GM21825 (cell line): ENCODE measurements at regions not wholly inside any gene's neighbourhood (a gene's known extent, or its start where the extent isn't known, plus 50 kb on each side); places are given as distances from the start of the nearest gene placed in this dataset.
"Not testable (repeated sequence)": the region's sequence is repeated elsewhere in the genome, so short reads cannot be mapped to it uniquely, and the experiment has no call there.

Experiments
- ATAC-seq: cut with Tn5 transposase; IDR thresholded peaks from one replicate; pipeline ENCODE4 v1.9.1; 2021; ENCODE audit warnings: mild to moderate bottlenecking, moderate library complexity; ENCODE audit not compliant: unreplicated experiment

GRCh38 chr4:181061787-181062186 is 1181.4 kb upstream of the TENM3 start:
- no peak for ATAC-seq

GRCh38 chr4:181063212-181063611 is 1180.0 kb upstream of the TENM3 start:
- ATAC-seq: no peak

DNA sequence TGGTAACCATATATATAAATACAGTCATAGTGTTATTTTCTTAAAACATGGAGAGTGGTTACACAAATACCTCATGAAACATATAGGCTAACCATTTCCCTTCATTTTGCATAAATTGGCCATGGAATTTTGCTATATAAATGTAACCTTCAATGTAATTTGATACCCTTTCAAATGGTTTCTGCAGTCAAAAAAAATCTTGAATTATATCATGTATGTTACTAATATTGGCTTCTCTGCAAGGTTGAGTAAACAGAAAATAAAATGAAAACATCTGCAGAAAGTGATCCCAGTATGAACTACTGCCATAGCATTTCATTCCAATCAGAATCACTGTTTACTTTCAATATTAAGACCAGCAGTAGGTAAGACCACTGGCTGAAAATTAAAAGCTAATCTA is 1165.9 kb upstream of the TENM3 start:
- ATAC-seq: no peak

- ATAC-seq: no peak
Measured at GRCh38 chr4:181078196-181078595, 1165.0 kb upstream of the TENM3 start.

DNA sequence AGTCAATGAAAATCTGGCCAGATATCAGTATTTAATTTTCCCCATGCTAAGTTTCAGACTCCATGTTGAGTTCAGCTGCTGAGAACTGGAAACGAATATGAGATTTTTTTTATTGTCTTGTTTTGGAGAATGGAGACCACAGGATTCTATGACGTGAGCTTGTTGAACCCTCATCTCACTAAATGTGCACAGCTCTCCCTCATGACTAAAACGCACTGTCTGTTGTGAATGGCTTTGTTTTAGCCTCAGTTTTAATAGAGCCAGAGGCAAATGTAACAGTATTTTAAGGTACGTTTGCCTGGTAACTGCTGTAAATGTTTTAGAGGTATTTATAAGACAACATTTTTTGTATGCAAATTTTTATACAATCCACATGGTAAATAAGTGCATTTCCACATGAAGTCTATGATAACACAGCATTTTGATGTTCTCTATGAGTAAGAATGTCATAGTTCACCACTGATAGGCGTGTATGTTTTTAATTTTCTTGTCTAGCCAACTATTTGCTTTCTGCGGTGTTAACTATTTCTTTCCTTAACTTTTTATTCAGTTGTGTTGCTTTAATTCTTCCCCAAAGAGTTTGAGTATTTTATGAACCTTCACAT is 1159.3 kb upstream of the TENM3 start:
- ATAC-seq: no peak

DNA sequence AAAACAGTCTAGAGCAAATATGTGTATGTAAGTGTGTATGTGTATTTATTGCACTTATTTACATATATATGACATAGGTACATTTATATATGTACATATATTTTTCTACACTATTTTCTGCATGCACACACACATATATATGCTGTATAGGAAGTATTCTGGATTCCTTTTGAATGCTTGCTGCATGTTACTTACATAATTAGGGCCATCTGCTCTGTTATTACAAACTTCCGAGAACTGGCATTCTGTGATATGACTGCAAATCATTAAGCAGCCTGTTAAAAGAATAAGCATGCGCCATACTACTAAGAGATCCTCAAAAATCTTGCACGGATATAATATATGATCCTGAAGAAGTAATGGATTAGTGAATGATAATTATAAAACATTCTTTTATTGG is 1157.6 kb upstream of the TENM3 start:
- no peak for ATAC-seq

DNA sequence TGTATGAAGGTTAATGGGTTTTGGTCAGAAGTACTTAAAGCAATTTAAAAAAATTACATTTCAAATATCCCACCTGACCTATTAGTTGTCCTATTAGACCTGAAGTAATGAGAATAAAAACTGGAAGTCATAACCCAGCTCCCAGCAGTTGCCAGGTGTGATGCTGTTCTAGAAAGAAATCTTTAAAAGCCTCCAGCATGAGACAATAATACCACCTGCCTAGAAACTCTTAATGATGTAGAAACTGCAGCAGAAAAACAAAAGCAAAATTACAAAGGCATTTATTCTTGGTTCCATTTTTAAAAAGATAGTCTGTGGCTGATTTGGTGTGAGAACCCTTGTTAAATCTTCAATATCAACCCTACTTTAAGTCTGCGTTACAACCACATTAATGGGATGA is 1137.7 kb upstream of the TENM3 start:
- no peak for ATAC-seq

DNA sequence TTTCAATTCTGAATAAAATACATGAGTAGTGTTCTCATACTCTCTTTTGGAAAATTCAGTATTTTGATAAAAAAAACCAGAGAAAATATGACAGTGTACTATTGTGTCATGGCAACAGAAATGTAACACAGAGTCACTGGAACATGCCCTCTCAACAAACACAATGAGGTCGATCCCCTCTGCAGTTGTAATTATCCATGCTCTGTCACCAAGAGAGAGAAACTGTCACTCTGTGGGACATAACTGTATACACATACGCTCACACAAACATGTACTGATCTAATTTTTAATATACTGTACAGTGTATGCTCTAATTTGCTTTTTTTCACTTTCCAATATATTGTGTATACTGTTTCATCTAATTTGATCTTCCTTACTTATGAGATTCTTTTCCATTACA is 1136.8 kb upstream of the TENM3 start:
- no peak for ATAC-seq

DNA sequence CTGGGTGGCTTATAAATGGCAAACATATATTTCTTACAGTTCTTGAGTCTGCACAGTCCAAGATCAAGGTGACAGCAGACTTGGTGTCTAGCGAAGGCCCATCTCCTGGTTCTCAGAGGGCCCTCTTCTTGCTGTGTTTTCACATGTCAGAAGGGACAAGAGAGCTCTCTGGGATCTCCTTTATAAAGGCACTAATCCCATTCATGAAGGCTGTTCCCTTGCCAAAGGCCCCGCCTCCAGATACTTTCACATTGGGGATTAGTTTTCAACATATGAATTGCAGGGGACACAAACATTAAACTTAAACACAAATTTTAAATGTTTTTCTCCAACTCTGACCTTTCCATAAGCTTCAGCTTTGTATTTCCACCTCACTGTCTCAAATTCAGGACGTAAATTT is 1135.0 kb upstream of the TENM3 start:
- no peak for ATAC-seq

- no peak for ATAC-seq
Measured at GRCh38 chr4:181119186-181119585, 1124.0 kb upstream of the TENM3 start.

DNA sequence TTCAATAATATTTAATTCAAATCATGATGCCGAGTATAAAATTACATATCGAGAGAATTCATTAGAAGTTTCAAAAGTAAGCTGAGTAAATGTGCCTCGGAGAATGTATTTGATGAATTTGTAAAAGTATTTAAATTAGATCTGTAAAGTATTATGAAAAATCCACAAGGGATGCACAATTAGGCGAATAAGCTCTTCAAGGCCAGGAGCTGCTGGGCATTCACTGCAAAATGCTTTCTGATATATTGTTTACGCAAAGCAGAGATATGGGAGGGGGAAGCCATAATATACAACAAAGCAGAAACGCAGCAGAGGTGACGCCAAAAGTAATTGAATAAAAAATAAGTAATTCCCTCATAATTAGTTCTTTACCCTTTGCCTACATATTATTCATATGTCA is 1121.5 kb upstream of the TENM3 start:
- ATAC-seq: no peak

GRCh38 chr4:181127171-181127570 is 1116.0 kb upstream of the TENM3 start:
- no peak for ATAC-seq

DNA sequence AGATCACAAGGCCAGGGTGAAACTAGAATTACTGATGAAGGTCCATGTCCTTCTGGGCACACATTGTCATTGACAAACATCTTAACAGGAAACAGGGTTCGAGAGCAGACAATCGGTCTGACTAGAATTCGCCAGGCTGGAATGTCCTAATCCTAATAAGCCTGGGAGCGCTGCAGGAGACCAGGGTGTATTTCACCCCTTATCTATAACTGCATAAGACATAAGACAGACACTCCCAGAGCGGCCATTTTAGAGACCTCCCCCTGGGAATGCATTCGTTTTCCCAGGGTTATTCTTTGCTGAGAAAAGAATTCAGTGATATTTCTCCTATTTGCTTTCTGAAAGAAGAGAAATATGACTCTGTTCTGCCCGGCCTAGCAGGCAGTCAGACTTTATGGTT is 1112.9 kb upstream of the TENM3 start:
- ATAC-seq: not testable (repeated sequence)

GRCh38 chr4:181137351-181137750 is 1105.9 kb upstream of the TENM3 start:
- no peak for ATAC-seq

- ATAC-seq: no peak
Measured at GRCh38 chr4:181138116-181138515, 1105.1 kb upstream of the TENM3 start.

DNA sequence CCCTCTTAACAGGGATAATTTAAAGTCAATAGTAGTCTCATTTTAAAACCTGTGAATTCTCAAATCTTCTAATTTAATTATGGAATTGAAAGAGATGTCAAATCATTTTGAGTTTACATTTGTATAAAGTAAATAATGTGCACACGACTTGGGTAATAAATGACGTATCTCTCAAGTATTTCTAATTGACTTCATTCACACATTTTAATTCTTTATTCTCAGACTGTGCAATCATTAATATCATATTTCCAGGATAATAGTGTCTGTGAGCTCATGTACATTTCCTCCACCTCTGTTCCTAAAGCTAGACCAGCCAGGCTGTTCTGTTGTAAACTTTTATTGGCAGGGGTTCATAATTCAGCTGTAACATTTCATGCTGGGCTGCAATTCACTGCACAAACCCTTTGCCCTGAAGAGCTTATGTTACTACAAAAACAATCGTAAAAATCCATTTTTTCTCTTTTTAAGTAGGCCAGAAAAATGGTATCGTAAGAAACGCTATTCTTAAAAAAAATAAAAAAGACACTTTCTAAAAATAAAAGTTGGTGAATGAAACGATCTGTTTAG is 1103.1 kb upstream of the TENM3 start:
- no peak for ATAC-seq

GRCh38 chr4:181143250-181143854 is 1099.8 kb upstream of the TENM3 start:
- peak; percentile 91 for ATAC-seq

- ATAC-seq: no peak
Measured at GRCh38 chr4:181146051-181146450, 1097.2 kb upstream of the TENM3 start.

- no peak for ATAC-seq
Measured at GRCh38 chr4:181147416-181147951, 1095.7 kb upstream of the TENM3 start.

DNA sequence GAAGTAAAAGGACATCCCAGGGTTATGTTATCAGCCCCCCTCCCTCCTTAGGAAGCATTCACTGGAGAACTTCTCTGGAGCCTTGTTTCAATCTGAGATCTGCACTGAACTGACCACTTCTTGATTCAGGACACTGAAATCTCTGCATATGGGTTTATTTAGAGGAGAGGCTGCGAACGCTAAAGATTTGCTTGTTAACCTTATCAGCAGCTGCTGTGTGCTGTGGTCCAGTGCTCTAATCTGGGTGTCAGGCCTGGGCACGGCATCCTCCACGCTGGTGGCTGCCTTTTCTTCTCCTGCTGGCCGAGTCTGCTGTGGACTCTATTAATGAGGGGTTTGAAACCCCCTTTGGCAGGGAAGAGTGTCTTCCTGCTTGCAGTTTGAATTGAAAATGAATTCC is 1094.7 kb upstream of the TENM3 start:
- ATAC-seq: no peak

DNA sequence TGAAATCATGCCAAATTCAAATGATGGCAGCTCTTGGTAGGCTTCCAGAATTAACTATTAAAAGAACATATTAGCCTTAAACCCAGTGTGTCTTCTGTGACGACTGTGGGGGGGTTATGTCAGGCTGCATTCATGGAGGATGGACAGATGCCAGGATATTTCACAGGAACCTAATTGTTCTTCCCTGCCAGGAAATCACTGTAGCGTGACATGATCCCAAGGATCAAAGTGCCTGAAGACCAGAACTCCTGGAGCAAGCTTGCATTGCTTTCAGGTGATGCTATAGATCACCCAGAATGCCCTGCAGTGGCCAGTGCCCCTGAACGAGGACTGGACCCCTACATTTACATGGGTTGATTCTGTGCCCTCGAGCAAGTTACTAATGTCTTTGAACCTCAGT is 1093.0 kb upstream of the TENM3 start:
- no peak for ATAC-seq

- ATAC-seq: no peak
Measured at GRCh38 chr4:181151856-181152255, 1091.3 kb upstream of the TENM3 start.

- no peak for ATAC-seq
Measured at GRCh38 chr4:181157647-181158046, 1085.6 kb upstream of the TENM3 start.
